GM21737 (cell line): ENCODE measurements at regions not wholly inside any gene's neighbourhood (a gene's known extent, or its start where the extent isn't known, plus 50 kb on each side); places are given as distances from the start of the nearest gene placed in this dataset.
"Not testable (repeated sequence)": the region's sequence is repeated elsewhere in the genome, so short reads cannot be mapped to it uniquely, and the experiment has no call there.

ENCODE experiments used
- ATAC-seq: cut with Tn5 transposase; IDR thresholded peaks from one replicate; pipeline ENCODE4 v1.9.1; 2021; ENCODE audit warnings: mild to moderate bottlenecking, moderate library complexity; ENCODE audit not compliant: unreplicated experiment

DNA sequence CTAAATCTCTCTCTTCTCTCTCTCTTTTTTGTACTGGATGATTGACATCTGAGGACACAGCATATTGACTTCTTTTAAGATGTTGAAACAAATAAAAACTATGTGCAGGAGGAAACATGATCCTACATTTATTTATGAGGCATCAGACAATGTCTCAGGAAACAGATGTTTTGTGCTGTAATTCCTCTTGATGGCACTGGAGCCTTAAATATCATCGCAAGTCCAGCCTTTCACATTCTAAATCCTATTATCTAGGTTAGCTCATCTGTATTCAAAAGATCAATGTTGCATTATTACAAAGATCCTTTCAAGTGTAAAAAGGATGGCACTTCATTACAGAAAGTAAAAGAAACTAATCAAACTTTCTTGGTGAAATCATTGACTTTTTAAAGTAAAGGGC lies 63.9 kb downstream of the MAT2B start:
- no peak for ATAC-seq

DNA sequence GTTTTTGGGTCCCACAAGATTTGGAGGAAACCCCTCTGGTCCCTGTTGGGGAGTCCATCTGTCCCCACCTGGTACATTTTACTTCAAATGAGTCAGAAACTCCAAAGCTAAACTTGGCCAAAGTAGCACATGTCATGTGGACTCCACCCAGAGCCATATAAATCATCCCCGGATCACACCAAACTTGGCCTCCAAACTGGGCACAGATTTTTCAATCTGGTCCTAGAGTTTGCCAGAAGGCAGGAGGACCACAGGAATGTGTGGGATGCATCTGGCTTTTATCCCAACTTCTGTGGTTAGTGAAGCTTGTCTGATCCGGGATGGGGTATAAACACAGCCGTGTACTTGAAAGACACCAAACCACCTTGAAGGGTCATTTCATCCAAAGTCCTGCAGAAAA lies 66.3 kb downstream of the MAT2B start:
- no peak for ATAC-seq

DNA sequence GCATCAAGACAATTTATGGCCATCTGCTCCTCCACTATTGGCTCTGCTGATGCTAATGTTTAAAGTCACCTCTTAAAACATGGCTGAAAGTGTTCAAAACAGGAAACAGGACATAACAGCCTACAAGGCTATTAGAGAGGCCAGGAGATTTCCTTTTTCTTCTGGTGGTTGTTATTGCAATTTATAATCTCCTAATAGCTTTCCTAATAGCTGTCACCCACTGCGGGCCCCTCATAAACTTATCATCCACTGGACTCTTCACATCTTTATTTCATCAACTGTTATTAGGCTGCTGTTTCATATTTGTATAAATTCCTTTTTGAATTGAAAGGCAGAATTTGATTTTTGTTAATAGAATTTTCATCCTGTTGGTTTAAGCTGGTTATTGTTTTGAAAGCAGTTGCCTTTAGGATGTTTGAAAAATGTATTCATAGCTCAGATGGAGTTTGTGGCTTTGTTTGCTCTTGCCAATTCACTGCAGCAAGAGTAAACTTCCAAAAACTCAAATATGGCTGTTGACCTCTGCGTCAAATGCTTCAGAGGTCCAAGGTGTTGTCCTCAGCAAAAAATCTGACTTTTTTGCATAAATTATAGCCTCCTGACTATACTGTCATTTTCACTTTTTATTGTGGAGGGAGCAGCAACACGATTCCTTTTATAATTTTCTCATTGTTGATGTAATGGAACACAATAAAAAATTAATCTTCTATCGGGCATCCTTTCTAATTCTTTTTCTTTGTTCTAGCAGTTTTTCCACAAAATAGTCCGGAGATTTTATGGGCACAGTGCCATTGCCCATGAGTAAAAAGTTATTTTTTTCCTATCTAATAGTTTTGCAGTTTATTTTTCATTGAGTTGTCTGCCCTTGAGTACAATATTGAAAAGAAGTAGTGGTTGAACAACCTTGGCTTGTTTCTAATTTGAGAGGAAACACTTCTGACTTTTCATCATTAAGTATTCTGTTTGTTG lies 69.3 kb downstream of the MAT2B start:
- no peak for ATAC-seq

DNA sequence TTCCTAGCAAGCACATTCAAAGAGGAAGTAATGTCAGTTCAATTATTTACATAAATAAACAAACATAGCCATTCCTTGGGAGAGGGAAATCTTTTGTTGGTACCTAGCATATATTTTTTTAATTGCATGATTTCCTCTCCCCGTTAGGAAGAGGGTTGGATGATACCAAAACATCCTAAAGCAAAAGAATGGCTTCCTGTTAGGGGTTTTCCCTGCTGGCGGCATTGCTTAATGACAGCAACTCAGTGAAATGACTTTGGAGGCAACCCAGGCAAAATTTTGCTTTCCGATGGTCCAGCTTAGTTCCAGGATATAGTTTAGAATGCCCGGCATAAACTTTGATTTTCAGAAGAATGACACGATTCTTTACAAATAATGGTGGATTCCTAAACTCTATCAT lies 73.2 kb downstream of the MAT2B start:
- ATAC-seq: no peak

DNA sequence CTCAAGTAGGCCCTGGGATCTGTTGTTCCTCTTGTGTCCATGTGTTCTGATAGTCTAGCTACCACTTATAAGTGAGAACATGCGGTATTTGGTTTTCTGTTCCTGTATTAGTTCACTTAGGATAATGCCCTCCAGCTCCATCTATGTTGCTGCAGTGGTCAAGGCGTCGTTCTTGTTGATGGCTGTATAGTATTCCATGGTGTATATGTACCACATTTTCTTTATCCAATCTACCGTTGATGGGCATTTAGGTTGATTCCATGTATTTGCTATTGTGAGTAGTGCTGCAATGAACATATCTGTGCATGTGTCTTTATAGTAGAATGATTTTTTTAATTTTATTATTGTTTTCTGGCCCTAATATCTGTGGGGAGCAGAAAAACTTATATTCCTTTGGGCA lies 74.3 kb downstream of the MAT2B start:
- ATAC-seq: no peak

DNA sequence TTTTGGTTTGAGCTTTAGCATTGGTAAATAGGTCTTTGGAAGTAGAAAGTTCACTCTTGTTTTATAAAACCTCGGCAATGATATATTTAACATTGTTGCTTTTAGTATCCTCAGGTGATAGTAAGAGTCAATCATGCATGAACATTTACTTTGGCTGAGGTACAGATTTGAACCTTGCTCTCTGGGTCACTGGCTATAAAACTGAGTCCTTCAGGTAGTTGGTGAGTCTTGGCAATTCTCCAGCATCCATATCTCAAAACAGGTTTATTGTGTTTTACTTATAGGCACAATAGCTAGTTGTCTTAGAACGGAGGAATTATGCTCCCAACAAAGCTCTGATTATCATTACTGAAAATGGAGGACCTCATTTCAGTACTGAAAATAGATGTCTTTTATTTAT lies 75.1 kb downstream of the MAT2B start:
- ATAC-seq: no peak

DNA sequence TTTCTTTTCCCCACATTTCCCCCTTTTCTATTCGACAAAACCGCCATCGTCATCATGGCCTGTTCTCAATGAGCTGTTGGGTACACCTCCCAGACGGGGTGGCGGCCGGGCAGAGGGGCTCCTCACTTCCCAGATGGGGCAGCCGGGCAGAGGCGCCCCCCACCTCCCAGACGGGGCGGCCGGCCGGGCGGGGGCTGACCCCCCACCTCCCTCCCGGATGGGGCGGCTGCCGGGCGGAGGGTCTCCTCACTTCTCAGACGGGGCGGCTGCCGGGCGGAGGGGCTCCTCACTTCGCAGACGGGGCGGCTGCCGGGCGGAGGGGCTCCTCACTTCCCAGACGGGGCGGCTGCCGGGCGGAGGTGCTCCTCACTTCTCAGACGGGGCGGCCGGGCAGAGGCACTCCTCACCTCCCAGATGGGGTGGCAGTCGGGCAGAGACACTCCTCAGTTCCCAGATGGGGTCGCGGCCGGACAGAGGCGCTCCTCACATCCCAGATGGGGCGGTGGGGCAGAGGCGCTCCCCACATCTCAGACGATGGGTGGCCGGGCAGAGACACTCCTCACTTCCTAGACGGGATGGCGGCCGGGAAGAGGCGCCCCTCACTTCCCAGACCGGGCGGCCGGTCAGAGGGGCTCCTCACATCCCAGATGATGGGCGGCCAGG lies 78.2 kb downstream of the MAT2B start:
- ATAC-seq: not testable (repeated sequence)

DNA sequence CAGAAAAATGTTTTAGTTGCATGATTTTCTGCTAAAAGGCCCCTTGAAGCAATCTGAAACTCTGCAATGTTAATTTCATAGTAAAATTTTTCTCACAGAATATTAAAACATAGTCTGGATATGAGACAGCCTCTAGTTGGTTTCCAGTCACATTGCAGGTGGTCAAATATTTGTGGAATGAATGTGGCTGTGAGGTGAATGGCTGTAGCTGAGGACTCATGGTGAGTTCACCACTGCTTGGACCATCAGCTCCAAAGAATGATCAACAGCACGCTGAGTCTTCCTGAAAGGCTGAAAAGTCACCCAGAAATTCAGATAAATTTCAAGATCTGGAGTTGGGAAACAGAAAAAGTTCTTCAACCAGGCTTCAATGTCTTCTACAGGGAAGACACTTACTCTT lies 79.8 kb downstream of the MAT2B start:
- no peak for ATAC-seq

DNA sequence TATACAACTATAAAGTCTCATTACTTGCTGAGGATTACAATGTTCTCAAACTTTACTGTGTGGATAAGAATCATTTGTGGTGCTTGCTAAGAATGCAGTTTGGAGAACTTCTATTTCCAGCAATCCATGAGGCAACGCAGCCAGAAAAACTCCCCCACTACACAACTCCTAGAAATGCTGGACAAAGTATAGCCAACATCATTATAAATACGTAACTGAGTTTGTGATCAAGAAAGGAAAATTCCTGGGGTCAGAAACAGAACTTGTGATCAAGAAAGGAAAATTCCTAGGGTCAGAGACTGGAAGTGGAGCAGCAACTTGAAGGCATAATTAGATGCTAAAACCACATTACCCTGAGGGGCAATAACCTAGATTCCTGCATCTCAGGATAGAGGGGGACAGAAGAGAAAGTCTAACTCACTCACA lies 81.1 kb downstream of the MAT2B start:
- ATAC-seq: no peak

DNA sequence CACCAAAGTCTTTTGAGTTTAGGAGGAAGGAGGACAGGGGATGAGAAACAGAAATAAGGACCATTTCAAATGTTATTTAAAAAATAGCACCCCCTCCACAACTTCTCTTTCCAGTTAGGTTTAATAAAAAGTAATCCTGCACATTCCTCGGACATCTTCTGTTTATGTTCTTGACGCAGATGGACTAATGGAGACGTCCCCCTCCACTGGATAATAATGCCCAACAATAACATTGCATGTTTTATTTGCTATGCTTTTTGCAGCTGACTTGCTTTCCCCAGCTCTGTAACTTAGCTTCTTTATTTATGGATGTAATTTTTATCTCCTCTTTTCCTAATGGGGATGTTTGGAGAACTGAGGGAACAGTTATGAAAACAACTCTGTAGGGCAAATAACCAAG lies 89.5 kb downstream of the MAT2B start:
- ATAC-seq: no peak

DNA sequence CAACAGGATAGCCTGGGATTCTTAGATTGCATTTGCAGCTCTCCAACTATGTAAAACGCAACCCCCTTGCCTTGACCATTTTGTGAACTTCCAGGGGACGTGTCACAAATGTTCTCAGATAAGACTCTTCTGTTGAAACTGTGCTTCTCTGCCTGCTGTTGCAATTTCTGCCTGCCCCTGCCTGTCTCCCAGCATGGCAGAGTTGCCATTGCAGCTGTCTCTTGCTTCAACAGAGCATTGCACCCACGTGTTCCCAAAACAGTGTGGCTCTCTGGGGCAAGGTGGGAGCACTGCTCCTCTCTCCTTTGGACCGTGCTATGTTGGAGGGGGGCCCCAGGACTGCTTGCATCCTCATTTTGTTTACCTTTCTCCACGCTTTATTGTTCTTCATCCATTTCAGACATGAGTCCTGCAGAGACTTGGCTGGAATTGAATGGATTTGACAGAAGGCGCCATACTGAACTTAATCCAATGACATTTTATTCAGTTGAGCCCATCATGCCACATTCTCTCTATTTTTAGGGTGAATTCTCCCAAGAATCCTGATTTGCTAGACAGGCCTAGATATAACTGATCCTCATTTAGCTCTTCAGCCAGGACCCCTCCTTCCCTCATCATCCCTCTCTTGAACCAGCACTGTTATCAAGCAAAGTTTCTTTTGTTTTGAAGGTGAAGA lies 90.7 kb downstream of the MAT2B start:
- no peak for ATAC-seq

DNA sequence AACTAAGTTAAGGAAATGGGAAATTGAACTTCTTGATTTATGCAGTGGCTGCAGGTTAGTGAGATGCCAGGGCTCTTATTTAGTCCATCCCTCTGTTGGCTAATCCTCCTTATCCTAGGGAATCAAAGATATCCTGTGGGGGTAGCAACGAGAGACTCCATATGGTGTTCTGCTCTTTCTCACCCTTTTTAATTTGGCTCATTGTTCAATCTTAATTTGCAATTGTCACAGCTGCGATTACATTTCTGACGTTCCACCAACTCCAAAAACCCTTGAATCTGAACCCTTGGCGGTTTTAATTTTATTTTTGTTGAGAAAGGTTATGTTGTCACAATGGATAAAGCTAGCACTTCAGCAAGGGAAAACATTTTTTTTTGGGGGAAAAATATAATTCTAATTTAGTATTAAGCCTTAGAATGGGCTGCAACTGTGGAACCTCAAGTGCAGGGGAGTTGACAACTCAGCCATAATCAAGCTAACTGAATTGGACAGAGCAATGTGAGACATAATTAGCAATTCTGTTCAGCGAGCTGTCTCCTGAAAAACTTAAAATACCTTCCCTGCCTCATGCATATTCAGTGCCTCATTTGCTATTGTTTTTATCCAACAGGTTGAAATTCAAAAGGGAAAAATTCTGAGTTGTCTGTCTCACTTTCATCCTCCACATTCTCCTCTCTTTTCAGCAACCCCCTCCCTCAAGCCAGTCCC lies 91.3 kb downstream of the MAT2B start:
- no peak for ATAC-seq

DNA sequence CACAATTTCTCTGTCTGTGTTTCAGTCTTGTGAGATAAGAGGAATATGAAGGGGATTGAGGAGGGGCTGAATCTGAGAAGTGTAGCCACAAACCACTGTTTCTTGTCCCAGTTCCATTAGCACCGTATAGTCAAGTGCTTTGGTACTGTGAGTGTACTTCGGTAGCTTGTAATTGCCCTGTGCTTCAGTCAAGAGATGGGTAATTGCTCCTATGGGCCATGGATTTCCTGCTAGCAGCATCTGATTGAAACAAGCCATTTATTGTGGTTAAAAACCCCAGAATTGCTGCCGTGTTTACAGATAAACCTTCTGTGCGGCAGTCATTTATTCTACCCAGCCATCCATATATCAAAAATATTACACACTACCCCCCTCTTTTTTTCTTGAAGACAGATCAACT lies 98.6 kb downstream of the MAT2B start:
- no peak for ATAC-seq

DNA sequence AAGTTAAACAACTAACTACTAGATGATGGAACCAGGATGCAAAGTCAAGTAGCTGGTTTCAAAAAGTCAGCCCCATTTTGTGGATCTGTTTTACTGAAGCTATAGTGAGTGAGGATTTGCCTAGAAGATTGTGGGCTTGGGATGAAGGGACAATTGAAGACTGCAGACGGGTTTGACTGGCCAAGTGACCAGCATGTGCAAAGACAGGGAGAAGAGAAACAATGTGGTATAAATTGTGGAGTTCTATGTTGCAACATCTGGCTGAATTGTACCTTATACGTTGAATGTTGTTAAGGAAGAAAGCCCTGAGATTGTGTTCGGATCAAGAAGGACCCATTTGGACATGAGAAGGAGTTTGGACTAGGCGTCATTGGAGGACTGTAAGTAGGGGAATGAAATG lies 101.8 kb downstream of the MAT2B start:
- ATAC-seq: no peak

DNA sequence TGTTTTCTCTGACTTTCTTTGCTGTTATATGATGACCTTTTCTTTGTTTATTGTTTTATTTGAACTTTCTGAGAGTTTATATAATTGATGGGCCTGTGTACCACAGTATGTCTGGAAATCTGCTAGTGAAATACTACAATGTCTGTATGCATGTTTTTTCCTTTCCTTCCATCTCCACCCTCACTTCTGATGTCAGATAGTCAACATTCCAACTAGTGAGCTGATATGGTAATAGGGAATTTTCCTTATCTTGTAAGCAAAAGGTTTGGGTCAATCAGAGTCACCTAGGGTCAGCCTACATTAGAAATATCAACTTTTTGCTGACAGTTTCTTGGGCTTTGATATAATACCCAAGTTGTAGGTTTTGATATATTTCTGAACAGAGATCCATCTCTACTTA lies 103.2 kb downstream of the MAT2B start:
- no peak for ATAC-seq

DNA sequence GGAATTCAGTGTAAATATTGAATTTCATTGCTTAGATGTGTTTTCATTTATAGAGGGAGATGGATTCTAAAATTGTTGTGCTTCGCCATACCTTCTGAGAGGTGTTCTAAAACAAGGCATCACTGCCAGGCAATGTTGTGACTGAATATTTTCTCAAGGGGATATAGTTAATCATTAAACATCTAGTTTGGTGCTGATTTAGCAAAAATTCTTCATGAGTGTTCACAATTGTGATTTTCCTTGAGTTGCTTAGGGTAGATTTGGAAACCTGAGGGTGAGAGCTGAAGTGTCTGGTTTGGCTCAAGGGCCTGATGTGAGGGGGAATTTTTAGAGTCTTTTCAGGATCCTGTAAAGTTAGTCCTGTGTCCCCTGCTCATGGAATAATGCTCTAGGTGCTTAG lies 104.5 kb downstream of the MAT2B start:
- no peak for ATAC-seq

DNA sequence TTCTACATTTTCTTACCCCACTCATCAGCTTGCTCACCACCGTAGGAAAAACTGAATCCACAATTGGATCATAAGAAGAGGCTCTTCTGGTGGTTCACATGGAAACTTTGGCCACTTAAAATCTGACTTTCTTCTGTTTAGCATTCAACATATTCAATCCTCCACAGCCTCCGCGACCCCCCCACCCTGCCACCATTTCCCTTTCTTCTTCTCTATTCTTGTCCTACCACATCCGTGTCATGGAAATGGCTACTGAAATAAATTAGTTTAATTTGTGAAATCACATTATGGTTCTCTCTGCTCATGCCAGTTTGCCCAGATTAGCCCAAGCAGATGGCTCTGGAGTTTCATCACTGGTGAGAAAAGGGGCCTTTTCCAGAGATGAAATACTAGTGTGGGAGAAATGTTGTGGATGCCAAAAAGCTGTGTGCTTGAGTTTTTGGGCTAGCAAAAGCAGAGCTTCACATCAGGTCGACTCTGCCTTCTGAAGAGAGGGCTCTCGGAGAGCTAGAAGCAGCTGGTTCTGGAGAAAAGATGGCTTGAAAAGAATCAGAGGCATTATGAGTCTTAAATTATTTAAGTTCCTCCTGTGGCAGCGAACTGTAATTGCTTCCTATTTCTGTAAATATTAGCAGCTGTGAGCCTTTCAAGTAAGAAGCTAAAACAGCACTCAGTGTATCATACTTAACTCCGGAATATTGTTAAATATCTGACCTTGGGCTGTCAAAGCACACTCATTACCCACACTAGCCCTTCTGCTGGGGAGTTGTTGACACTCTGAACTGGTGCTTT lies 107.1 kb downstream of the MAT2B start:
- ATAC-seq: no peak

DNA sequence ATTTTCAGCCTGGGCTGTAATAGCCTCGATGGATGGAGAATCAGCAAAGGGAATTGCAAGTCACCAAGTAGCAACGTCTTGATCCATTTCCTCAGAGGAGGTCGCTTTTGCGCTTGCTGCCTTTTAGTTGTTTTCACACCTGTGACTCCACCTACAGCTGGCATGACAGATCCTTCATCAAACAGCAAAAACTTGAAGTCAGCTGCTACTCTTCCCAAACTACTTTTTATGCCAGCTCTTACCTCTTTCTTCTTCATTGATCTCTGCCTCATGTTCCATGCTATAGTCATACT lies 107.7 kb downstream of the MAT2B start:
- no peak for ATAC-seq

DNA sequence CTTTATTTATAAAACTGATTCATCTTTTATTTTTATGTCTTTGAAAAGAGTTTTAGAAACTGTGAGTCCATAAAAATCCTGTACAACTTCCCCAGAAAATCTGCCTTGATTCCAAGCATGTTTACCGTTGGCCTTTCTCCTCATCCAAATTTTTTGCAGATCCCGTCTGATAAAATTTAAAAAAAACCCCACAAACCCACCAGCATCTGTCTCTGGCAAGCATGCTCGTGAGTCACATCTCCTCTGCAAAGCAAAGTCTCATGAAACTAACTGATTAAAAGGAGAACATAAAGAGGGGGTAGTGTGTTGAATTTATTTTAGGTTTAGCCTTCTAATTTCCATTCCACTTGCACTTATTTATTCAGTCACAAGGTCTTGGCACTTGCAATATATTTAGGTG lies 109.4 kb downstream of the MAT2B start:
- no peak for ATAC-seq

DNA sequence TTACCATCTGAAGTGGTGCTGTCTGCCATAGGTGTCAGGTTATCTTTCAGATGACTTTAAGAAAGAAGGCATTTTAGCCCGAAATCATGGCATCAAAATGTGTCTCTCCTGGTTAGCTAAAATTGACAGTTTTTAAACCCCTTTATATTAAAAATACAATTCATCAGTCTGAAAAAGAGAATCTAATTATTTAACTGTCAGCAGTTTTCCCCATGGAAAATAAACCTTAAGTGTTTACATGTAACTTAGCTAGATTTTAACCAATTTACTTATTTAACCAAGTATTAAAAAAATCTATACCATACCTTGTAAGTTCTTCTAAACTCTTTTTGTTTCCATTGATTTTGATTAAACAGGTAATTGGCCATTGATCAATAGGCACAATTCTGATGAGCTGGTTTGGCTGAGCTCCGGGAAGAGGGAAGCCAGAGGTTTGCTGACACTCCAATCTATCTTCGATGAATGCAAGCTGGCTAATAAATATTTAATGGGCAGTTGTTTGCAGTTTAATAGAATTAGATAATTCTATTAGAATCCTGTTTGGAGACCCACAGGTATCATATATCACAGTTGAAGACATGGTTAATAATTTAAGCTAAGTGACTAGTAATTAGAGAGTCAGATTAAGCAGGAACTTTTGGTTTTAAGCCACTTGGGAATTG lies 114.0 kb downstream of the MAT2B start:
- ATAC-seq: no peak
